GM21825 (cell line): ENCODE measurements at regions not wholly inside any gene's neighbourhood (a gene's known extent, or its start where the extent isn't known, plus 50 kb on each side); places are given as distances from the start of the nearest gene placed in this dataset.
A peak's percentile ranks its signal among the peaks of the same experiment; 100 is the strongest.

ENCODE experiments used
- ATAC-seq: cut with Tn5 transposase; IDR thresholded peaks from one replicate; pipeline ENCODE4 v1.9.1; 2021; ENCODE audit warnings: mild to moderate bottlenecking, moderate library complexity; ENCODE audit not compliant: unreplicated experiment

DNA sequence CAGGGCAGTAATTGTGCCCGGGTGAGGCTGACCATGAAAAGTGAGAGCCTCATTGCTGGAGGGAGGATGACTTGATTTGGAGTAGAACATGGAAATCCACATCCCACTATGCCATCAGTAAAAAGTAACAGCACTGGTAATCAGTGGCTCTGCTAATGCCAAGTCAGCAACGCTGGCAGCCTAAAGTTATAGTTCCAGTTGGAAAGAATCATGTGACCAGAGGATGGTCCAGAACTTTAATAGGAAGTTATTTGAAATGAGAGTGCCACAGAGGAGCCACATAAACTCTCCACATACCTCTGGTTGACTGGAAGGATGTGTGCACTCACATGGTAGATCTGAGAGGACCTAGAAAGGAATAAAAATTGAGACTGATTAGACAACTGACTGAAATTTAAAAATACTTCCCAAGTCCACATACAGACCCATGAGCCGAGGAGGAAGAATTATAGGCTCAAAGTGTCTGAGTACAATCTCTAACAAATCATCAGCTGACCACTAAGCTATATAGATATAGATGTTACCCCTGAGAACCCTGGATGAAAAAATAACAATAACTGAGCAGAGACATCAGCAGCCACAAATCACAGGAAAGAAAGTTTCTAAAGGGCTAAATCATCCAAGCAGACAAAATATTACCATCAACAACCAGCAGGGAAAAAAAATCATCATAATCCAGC lies 346.8 kb downstream of the STK39 start:
- ATAC-seq = no peak

DNA sequence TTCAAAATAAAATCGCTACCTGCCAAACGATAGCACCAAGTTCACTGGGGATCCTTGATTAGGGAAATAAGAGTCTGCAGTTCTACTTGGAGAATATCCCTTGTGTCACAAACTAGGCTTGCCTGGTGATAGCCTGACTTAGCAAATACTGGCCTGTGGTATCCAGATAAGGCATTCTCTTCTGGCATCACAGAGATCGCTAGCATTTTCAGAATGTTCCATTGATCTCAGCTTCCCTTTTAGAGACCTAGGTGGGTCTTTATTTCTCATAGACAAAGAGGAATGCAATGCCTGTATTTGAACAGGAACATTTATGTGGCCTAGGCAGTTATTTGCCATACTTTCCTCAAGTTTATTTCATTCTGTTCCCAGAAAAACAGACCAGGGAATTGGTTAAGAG lies 349.1 kb downstream of the STK39 start:
- no peak for ATAC-seq

DNA sequence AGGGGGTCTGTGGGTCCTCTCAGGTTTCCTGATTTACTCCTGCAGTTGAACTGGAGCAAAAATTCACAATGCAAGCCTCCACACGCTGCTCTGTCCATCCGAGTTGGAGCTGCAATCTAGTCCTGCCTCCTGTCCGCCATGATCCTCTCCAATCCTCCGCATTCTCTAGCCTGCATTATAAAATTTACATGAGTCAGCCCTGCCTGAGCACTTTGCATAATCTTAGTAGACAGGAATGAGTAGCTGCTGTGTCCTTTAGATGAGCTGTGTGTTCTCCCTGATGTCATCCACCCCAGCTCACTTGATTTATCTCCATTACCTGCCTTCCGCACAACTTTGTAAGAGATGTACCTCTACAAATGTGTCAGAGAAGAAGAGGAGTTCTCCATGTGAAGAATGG lies 355.6 kb downstream of the STK39 start:
- no peak for ATAC-seq

DNA sequence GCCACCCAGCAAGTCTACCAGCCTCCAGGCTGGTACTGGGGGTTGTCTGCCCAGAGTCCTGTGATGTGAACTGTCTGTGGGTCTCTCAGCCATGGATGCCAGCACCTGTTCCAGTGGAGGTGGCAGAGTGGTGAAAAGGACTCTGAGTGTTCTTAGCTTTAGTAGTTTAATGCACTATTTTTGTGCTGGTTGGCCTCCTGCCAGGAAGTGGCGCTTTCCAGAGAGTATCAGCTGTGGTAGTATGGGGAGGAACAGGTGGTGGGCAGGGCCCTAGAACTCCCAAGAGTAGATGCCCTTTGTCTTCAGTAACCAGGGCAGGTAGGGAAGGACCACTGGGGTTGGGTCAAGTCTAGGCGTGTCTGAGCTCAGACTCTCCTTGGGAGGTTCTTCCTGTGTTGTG lies 356.7 kb downstream of the STK39 start:
- ATAC-seq = no peak

DNA sequence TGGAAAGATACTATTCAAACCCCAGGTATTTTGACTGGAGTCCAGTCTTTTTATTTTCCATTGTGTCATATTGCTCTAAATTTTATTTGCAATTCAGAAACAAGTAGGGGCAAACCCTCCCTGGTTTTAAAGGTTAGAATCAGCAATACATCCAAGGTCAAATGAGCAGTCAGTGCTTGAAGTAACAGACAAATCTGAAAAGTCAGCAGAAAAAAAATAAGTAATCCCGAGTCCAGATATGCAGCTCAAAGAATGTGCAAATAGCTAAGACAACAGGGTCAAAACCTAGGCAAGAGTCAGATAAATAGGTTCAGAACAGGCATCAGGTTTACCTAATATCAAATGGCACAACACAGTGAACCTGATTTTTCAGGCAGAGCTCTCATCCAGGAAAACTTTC lies 367.0 kb downstream of the STK39 start:
- no peak for ATAC-seq

DNA sequence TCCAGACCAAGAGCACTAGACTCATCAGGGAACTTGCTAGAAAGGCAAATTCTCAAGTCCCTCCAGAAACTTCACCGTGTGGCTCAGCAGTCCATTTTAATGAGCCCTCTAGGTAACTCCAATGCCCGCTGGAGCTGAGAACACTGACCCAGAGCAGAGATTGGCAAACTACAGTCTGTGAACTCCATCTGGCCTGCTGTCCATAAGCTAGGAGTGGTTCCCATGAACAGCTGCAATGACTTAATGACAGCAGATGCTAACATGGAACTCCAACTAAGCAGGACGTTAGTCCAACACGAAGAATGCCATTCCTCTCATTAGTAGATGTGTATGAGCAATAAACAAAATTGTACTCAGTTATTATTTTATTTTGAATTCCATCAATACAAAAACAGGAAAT lies 371.9 kb downstream of the STK39 start:
- ATAC-seq = no peak

DNA sequence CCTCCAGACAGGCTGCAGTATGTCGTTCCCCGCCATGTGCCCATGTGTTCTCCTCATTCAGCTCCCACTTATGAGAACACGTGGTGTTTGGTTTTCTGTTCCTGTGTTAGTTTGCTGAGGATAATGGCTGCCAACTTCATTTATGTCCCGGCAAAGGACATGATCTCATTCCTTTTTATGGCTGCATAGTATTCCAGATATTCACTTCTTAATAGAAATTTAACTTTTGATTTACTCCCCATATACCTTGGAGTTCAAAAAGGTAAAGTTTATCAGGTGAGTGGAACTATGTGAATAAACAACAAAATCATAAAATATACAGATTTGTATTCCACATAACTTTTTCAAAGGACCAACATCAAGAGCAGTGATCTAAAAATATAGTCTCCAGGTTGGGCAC lies 372.6 kb downstream of the STK39 start:
- ATAC-seq = no peak

DNA sequence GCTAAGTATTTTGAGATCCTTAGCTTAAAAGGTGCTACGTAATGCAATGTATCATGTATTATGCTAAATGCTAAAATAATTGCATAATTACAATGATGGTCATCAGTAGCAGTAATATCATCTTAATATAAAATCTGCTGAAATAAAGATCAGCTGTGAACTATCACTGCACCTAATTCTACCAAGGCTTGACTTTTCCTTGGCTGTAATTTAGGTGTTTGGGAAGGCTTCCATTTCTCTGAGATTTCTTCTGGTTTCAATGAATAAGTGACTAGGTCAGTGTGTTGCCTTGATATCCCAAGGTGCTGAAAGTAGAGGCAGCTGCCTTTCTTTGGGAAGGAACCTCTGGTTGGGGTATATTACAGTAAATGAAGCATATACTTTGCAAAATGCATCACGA lies 376.1 kb downstream of the STK39 start:
- ATAC-seq = no peak

DNA sequence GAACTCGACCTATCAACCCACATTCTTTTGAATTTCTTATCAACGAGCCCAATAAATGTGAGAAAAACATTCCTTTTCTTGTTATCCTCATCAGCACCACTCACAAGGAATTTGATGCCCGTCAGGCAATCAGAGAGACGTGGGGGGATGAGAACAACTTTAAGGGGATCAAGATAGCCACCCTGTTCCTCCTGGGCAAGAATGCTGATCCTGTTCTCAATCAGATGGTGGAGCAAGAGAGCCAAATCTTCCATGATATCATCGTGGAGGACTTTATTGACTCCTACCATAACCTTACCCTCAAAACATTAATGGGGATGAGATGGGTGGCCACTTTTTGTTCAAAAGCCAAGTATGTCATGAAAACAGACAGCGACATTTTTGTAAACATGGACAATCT lies 378.2 kb downstream of the STK39 start:
- no peak for ATAC-seq

DNA sequence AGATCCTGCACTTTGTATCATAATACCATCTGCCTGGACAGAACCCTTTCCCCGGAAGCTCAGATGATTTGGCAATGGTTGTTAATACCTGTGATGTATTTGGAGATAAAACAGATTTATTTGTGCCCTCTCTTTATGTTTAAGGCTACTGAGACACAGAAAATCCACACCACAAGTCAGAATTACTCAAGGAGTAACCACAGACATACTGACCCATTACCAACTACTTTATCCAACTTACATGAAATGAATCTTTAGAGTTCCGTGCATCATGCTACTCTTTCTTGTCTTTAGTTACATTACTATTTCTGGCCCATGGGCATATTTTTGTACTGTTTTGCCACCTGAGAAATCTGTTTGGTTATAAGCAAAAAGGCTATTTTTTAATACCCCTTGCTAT lies 384.0 kb downstream of the STK39 start:
- ATAC-seq = no peak

DNA sequence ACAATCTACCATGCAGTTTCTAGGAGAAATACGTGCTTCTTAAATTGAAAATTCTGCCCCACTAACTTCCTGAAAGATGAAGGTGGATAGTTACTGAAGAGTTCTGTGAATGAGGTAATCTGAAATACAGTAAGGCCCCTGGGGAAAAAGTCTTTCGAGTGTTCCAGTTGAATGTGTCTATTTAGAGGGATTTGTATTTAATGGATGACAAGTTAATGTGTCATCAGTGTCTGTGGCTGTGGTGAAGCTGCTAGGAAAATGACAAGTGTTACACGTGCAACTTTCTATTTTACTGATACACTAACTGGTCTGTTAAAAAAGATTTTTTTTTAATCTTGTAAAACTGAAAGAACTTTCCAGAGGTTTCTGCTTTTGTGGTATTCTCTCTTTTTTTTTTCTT lies 384.6 kb downstream of the STK39 start:
- peak; percentile 84 for ATAC-seq

DNA sequence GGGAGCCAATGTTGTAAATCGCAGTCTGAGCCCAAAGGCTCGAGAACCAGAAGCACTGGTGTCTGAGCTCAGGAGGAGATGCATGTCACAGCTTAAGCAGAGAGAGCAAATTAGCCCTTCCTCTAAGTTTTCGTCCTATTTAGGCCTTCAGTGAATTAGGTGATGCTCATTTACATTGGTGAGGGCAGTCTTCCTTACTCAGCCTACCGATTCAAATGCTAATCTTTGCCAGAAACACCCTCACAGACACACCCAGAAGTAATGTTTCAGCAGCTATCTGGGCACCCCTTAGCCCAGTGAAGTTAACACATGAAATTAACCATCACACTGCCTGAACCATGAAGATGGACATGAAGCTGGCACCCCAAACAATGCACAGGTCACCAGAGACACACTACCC lies 385.1 kb downstream of the STK39 start:
- peak; percentile 11 for ATAC-seq

DNA sequence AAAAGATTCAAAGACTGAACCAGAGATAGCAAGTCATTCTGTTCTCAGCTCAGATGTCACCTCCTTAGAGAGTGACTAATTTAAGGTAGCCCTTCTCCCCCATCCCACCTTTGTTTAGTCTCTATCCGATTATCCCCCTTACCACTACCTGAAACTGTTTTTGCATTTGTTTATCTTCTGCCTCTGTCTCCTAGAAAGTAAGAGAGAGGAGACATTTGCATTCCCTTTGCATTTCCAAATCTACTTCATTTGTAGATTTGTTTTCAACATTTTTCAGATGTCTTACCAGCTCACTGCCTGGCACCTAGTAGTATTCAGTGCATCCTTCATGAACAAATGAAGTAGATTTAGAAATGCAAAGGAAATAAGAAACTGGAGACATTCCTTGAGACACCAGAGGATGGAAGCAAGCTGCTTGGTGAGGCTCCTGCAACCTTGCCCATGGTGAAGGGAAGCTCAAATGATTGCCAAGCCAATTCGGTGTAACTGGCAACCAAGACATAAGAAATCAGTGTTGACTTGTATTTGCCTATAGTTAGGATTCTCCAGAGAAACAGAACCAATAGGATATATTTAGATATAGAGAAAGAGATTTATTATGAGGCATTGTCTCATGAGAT lies 385.7 kb downstream of the STK39 start:
- no peak for ATAC-seq

DNA sequence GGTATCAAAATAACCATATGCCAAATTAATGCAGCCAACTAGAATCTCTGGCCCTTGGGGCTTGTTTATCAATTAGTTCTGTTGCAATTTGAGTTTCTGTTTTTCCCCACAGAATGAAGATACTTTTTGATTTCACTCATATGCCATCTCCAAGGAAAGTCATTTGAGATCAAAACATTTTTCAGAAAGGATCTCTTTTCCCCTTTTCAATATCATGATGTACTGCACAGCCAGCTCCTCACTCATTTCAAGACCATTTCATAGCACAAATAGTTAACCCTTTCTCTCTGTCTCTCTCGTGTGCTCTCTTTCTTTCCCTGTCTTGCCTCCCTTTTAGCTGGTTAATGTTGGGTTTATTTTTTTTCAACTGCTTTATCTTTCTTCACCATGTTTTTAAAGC lies 387.3 kb downstream of the STK39 start:
- ATAC-seq = no peak

DNA sequence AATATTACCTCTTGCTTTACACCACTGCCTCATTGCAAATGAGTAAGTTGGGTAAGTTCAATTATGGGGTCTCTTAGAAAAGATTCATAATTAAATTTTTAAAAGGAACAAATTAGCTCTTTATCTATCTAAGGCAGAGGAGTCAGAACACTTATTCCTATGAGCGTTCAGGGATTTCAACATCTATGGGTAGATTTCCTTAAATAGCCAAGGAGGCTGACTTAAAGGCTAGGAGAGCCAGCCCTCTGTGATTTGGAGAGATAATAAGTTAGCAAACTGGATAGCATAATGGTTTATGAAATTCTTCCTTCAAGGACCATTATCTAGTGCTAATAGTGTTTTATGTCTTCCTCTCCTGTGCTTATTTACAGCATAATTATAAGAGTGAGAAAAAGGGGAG lies 387.7 kb downstream of the STK39 start:
- ATAC-seq = no peak

DNA sequence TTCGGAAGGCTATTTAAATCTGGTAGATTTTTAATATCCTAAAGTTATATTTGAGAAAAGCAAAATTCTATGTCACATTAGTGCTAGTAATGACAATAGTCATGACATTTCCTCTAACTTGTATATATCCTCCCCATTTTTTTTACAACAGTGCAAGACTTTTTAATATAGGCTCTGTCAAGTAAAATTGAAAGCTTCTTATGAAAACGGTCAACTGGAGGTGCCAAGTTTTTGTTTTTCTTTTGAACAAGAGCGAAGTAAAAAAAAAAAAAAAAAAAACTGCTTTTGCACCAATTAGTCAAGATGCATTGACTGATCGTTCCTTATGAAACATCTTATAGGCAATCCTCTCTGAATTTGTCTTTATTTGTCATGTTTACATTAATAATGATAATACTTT lies 389.3 kb downstream of the STK39 start:
- no peak for ATAC-seq

DNA sequence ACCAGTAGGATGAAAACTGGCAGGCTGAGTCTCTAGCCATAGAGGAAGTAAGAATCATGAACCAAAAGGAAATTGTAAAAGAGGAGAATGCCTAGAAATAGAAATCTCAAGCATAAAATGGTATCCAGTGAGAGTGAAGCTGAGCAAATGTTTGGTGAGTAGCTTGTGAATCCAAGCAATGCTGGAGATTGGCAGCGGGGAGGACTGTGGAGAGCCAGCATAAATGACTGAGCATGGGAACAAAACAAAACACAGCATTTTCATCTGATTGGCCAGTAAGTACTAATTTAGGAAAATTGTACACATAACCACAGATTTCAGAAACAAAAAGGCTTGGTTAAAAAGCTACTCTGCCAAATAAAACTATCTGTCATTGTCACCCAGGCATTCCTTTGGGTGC lies 390.0 kb downstream of the STK39 start:
- no peak for ATAC-seq

DNA sequence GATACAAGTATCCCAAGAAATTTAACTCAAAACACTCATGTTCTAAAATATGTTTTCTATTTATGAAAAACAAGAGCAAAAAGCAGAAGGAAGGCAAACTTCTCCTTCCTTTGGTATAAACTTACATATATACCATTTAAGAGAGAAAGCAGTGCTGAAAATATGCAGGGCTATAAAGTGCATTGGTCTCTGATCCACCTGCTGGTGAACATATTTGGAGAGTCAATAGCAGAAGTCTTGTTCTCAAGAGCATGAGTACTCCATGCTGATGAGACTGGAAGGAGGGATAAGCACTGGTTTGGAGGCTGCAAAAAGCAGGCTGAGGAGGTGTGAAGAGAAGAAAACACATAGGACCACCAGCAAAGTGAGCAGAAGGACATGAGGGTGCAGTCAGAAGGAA lies 391.2 kb downstream of the STK39 start:
- ATAC-seq = no peak

DNA sequence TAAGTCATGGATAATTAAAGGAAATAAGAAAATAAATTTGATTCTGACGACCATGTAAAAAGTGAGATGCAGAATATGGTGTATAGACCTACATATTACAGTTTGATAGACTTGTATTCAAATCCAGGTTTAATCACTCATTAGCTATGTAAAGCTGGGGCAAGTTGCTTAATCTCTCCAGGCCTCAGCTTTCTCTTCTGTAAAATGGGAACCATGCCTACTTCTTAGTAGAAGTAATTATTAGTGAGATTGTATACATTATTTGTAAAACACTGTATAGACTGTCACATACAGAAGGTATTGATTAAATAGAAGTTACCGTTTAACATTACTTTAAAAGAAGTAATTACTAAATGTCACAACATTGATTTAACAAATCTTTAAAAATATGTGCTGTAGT lies 392.2 kb downstream of the STK39 start:
- no peak for ATAC-seq

DNA sequence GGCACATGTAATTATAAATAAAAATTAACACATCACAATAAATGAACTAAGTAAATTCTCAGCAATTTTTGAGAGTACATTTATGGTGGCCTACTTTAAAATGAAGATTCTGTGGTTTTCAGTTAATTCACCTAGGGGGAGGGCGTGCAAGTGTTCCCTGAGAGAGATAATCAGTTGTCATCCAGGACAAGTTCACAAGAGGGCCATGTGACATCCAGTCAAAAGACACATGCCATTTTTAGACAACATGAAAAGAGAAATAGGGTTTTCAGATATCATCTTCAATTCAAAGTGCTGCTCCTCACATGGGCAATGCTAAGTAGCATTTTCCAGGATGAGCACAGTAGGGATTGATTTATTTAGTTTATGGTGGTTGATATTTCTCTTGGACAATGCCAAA lies 393.7 kb downstream of the STK39 start:
- no peak for ATAC-seq

DNA sequence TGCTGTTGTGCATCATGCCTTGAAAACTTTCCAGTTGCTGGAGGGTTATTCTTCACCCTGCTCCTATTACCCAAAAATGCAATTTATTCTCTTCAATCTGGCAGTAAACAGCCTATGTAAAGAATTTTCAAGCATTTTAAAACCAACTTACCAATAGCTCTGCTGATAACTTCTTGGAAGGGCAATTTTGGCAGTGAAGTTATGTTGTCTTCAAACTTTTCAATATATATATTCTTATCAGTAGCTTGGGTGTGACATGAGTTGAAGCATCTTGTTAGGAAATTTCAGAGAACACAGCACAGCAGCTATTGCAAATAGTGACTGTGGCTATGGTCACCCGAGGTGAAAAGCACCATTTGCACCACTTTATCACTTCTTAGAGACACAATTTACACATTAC lies 395.5 kb downstream of the STK39 start:
- no peak for ATAC-seq

DNA sequence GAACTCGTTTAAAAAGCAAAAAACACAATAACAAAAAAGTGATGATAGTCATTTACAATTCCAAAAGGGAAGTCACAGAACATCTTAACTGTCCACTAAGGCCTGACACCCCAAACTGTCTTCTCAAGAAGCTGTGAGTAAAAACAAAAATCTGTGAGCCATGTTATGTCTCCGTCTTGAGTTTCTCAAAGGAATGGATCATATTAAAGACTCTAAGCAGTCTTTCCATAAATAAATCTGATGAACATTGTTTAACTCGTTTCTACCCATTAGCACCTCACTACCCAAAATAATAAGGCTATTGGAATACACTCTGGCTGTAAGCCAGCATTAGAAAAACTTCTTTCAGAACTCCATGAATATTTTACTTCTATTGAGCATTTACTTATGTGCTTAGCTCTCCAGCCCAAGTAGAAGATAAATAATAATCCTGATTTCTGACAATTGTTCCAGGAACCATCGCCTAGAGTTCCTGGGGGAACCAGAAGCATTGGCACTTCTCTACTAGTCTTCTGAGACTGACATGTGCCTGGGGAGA lies 396.0 kb downstream of the STK39 start:
- no peak for ATAC-seq
